IMR-90 (cell line): ENCODE measurements at regions not wholly inside any gene's neighbourhood (a gene's known extent, or its start where the extent isn't known, plus 50 kb on each side); places are given as distances from the start of the nearest gene placed in this dataset.

Source experiments
- ATAC-seq: fragments of 200-7000 bp; cut with Tn5 transposase; 2 replicates; pipeline ENCODE4 v1.9.1; 2020; ENCODE audit warnings: low read depth, mild to moderate bottlenecking, moderate library complexity
- BruUV-seq: library from RNA; stranded (reverse); fragments of 400-500 nt; replicated peaks from 2 replicates; lab custom pipeline; 2021; lab: Mats Ljungman, UMichigan
- CTCF ChIA-PET: fragments of 300-600 bp; formaldehyde crosslinking; extraction: SDS; loops from one replicate; lab custom pipeline; 2021; ENCODE audit warnings: antibody characterized with exemption; lab: Yijun Ruan, JAX
- POLR2A ChIA-PET: fragments of 300-600 bp; sonication (Branson Sonifier 250); formaldehyde crosslinking; loops from one replicate; lab custom pipeline; 2022; ENCODE audit warnings: antibody characterized with exemption; ENCODE audit not compliant: unreplicated experiment; lab: Charles Lee
- DNase-seq: peaks from one replicate; pipeline ENCODE4 v3.0.0; 2013
- H2AFZ ChIP-seq: replicated peaks from 2 replicates; pipeline ENCODE3; 2013; ENCODE audit warnings: low read length, mild to moderate bottlenecking; ENCODE audit not compliant: poor library complexity
- H2AK5ac ChIP-seq: 2 replicates; pipeline ENCODE4 v1.6.1; 2013; ENCODE audit warnings: low read depth, low read length, inconsistent platforms
- H2AK9ac ChIP-seq: replicated peaks from 2 replicates; pipeline ENCODE3; 2013; ENCODE audit warnings: mild to moderate bottlenecking, low read depth, low read length, moderate library complexity; ENCODE audit not compliant: poor library complexity
- H2BK120ac ChIP-seq: 2 replicates; pipeline ENCODE4 v1.6.1; 2013; ENCODE audit warnings: low read depth, low read length, inconsistent platforms
- H2BK15ac ChIP-seq: 3 replicates; pipeline ENCODE4 v1.6.1; 2013; ENCODE audit warnings: low read depth, low read length, inconsistent platforms
- H2BK20ac ChIP-seq: 2 replicates; pipeline ENCODE4 v1.6.1; 2013; ENCODE audit warnings: low read depth, mild to moderate bottlenecking, inconsistent platforms, low read length, moderate library complexity
- H2BK5ac ChIP-seq: 2 replicates; pipeline ENCODE4 v1.6.1; 2013; ENCODE audit warnings: mild to moderate bottlenecking, low read depth, low read length, inconsistent platforms; ENCODE audit not compliant: poor library complexity, severe bottlenecking
- H3K14ac ChIP-seq: replicated peaks from 2 replicates; pipeline ENCODE4 v1.6.1; 2013; ENCODE audit warnings: low read depth, low read length, inconsistent platforms
- H3K18ac ChIP-seq: 2 replicates; pipeline ENCODE4 v1.6.1; 2013; ENCODE audit warnings: low read depth, low read length, control low read depth
- H3K23ac ChIP-seq: 2 replicates; pipeline ENCODE4 v1.6.1; 2013; ENCODE audit warnings: low read depth, low read length, inconsistent platforms
- H3K27ac ChIP-seq: 2 replicates; pipeline ENCODE4 v1.5.1; 2013; ENCODE audit warnings: mild to moderate bottlenecking, control low read depth, low read length; ENCODE audit not compliant: insufficient read depth
- H3K27me3 ChIP-seq: 2 replicates; pipeline ENCODE4 v1.6.1; 2013; ENCODE audit warnings: low read length; ENCODE audit not compliant: control insufficient read depth, insufficient read depth
- H3K36me3 ChIP-seq: 2 replicates; pipeline ENCODE4 v1.6.1; 2013; ENCODE audit warnings: low read length, mixed read lengths; ENCODE audit not compliant: control insufficient read depth, insufficient read depth
- H3K4ac ChIP-seq: 2 replicates; pipeline ENCODE4 v1.6.1; 2013; ENCODE audit warnings: low read depth, low read length, inconsistent platforms
- H3K4me1 ChIP-seq: 2 replicates; pipeline ENCODE4 v1.6.1; 2013; ENCODE audit warnings: low read length, mixed read lengths; ENCODE audit not compliant: control insufficient read depth, insufficient read depth
- H3K4me2 ChIP-seq: 2 replicates; pipeline ENCODE4 v1.6.1; 2013; ENCODE audit warnings: low read depth, mild to moderate bottlenecking, control low read depth, low read length, moderate library complexity
- H3K4me3 ChIP-seq: 2 replicates; pipeline ENCODE4 v1.5.1; 2013; ENCODE audit warnings: low read depth, mild to moderate bottlenecking, control low read depth, low read length, moderate library complexity; ENCODE audit not compliant: insufficient read depth
- H3K56ac ChIP-seq: 2 replicates; pipeline ENCODE4 v1.6.1; 2013; ENCODE audit warnings: low read length, inconsistent platforms; ENCODE audit not compliant: insufficient read depth; ENCODE audit errors: extremely low read depth
- H3K79me1 ChIP-seq, 2 experiments: 2 replicates each; pipeline ENCODE4 v1.6.1; 2013; ENCODE audit warnings: low read length in 2 of 2, inconsistent platforms in 1 of 2, low read depth in 1 of 2
- H3K9ac ChIP-seq: 2 replicates; pipeline ENCODE4 v1.6.1; 2013; ENCODE audit warnings: low read depth, low read length, control low read depth
- H3K9me1 ChIP-seq: 2 replicates; pipeline ENCODE4 v1.6.1; 2013; ENCODE audit warnings: low read length, inconsistent platforms; ENCODE audit not compliant: insufficient read depth
- H3K9me3 ChIP-seq: 2 replicates; pipeline ENCODE4 v1.6.1; 2013; ENCODE audit warnings: low read length; ENCODE audit not compliant: control insufficient read depth, insufficient read depth
- H4K20me1 ChIP-seq: 2 replicates; pipeline ENCODE4 v1.6.1; 2013; ENCODE audit warnings: low read length, inconsistent platforms; ENCODE audit not compliant: insufficient read depth
- H4K5ac ChIP-seq: 2 replicates; pipeline ENCODE4 v1.6.1; 2013; ENCODE audit warnings: mild to moderate bottlenecking, low read depth, low read length, control low read depth
- H4K8ac ChIP-seq, 2 experiments: 2 replicates each; pipeline ENCODE4 v1.6.1; 2013; ENCODE audit warnings: low read depth in 2 of 2, low read length in 2 of 2, control low read depth in 1 of 2, inconsistent platforms in 1 of 2
- H4K91ac ChIP-seq: 2 replicates; pipeline ENCODE4 v1.6.1; 2013; ENCODE audit warnings: low read depth, low read length, inconsistent platforms; ENCODE audit not compliant: insufficient read depth
- ELK1 ChIP-seq: fragments of 150-350 bp; IDR thresholded peaks from 2 replicates; pipeline ENCODE4 v1.6.1; 2016; ENCODE audit warnings: low read depth, mild to moderate bottlenecking, low read length, moderate library complexity, borderline replicate concordance
- WGBS, 2 experiments: methylation state at CpG; one replicate each; pipeline versions ENCODE4 v1.1.5 to v1.1.7; 2013; ENCODE audit warnings: missing lambda C conversion rate in 2 of 2; ENCODE audit not compliant: insufficient read length in 1 of 2; ENCODE audit errors: extremely low coverage in 2 of 2; 5-methylcytosine and 5-hydroxymethylcytosine counted together
- dilution Hi-C: fragments of 300-500 bp; cut with HindIII; formaldehyde crosslinking; loops from one replicate; pipeline ENCODE4 v1.14.3; 2018; ENCODE audit warnings: low sequenced_read_pairs; ENCODE audit not compliant: unreplicated experiment
- in situ Hi-C: fragments of 300-500 bp; cut with MboI; formaldehyde crosslinking; loops from 3 replicates; pipeline ENCODE4 v1.14.3; 2019; ENCODE audit warnings: low sequenced_read_pairs, inconsistent platforms, mixed read lengths
- intact Hi-C: fragments of 100-400 bp; cut with micrococcal nuclease; formaldehyde crosslinking; loops from 2 replicates; pipeline ENCODE4 v1.10.0; 2022

- Histone ChIP-seq H2AK9ac (no peak overlapping the region), H3K4me2 (no peak overlapping the region), H4K20me1 (no peaks in the 10 kb centered on the region), H2BK20ac (no peak overlapping the region), H3K4ac (no peak overlapping the region), H2BK5ac (no peak overlapping the region), H3K56ac (no peak overlapping the region), H4K91ac (no peak overlapping the region), H3K36me3 (no peaks in the 10 kb centered on the region), H3K4me3 (no peak overlapping the region), H2AK5ac (no peak overlapping the region), H3K18ac (no peak overlapping the region), H3K27ac (no peak overlapping the region), H2BK120ac (no peak overlapping the region), H3K9ac (no peak overlapping the region), H3K4me1 (no peaks in the 10 kb centered on the region), H3K14ac (no peak overlapping the region), H3K79me1 (no peaks in the 10 kb centered on the region), H3K23ac (no peak overlapping the region), H3K9me3 (no peaks in the 10 kb centered on the region), H3K27me3 (no peaks in the 10 kb centered on the region), H3K9me1 (no peaks in the 10 kb centered on the region), H4K8ac (no peak overlapping the region), H4K5ac (no peak overlapping the region), H2AFZ (no peak overlapping the region), H2BK15ac (no peak overlapping the region)
- POLR2A ChIA-PET, result no interaction called here
- DNase-seq (no peak), ATAC-seq (no peak)
- dilution Hi-C loops, result no loop called here
- in situ Hi-C loops, result no loop called here
- intact Hi-C loops, result no loop called here
- WGBS, 2 experiments, result no CpG with 5 or more reads among the region's 1 CpG
- no TSS peak for BruUV-seq
- CTCF ChIA-PET, result interaction anchor here (0.6 kb wide), 1 partner anchor 289 kb away, joined by 3 read pairs; no protein-coding TSS in a partner anchor
- no peak for TF ChIP-seq ELK1
Measured at GRCh38 chr13:39963612-39964011, 308.1 kb downstream of the COG6 start.
